ENCODE measurements at regions not wholly inside any gene's neighbourhood (a gene's known extent, or its start where the extent isn't known, plus 50 kb on each side); places are given as distances from the start of the nearest gene placed in this dataset.
"Not testable (repeated sequence)": the region's sequence is repeated elsewhere in the genome, so short reads cannot be mapped to it uniquely, and the experiment has no call there.

- ChIA-PET POLR2A (interaction anchor here (0.7 kb wide), 1 partner anchor 686 kb away, joined by 3 read pairs; no protein-coding TSS in a partner anchor), CTCF (interaction anchor here (0.5 kb wide), 1 partner anchor 317 kb away, joined by 3 read pairs; no protein-coding TSS in a partner anchor)
- Histone ChIP-seq H3K27me3 (replicated peaks in 2 of 5; ENCODE audit: control insufficient read depth in 4 of 5, insufficient read depth in 5 of 5, low read length in 4 of 5) (no peaks in the 10 kb centered on the region), H3K4me3 (ENCODE audit: control insufficient read depth in 1 of 7, extremely low read depth in 1 of 7, insufficient read depth in 4 of 7, low read depth in 2 of 7, low read length in 6 of 7) (no peak overlapping the region), H3K27ac (ENCODE audit: insufficient read depth in 1 of 2, low read depth in 1 of 2, low read length in 2 of 2, poor library complexity in 1 of 2, severe bottlenecking in 2 of 2) (no peak overlapping the region), H3K36me3 (ENCODE audit: control insufficient read depth in 4 of 4, insufficient read depth in 4 of 4, low read length in 3 of 4) (no peaks in the 10 kb centered on the region), H3K4me1 (ENCODE audit: control extremely low read depth in 1 of 4, control insufficient read depth in 4 of 4, insufficient read depth in 4 of 4, low read length in 3 of 4) (peaks cover 0 to 12% (median 2%) of the 10 kb centered on the region in 4 experiments), H3K9me3 (ENCODE audit: control extremely low read depth in 1 of 5, control insufficient read depth in 4 of 5, insufficient read depth in 2 of 5, low read depth in 1 of 5, low read length in 4 of 5) (peaks cover 0 to 9% (median 0%) of the 10 kb centered on the region in 5 experiments)
- WGBS (ENCODE audit: insufficient coverage), result 100% methylated on average over 4 of the region's 4 CpGs
- no peak for DNase-seq
Observed at GRCh38 chr6:14888575-14889000, 357.3 kb upstream of the JARID2 start.

- Histone ChIP-seq H3K4me3 (ENCODE audit: control insufficient read depth in 1 of 7, extremely low read depth in 1 of 7, insufficient read depth in 4 of 7, low read depth in 2 of 7, low read length in 6 of 7) (no peak overlapping the region), H3K27me3 (replicated peaks in 2 of 5; ENCODE audit: control insufficient read depth in 4 of 5, insufficient read depth in 5 of 5, low read length in 4 of 5) (no peaks in the 10 kb centered on the region), H3K9me3 (ENCODE audit: control extremely low read depth in 1 of 5, control insufficient read depth in 4 of 5, insufficient read depth in 2 of 5, low read depth in 1 of 5, low read length in 4 of 5) (peaks cover 0 to 15% (median 0%) of the 10 kb centered on the region in 5 experiments), H3K4me1 (ENCODE audit: control extremely low read depth in 1 of 4, control insufficient read depth in 4 of 4, insufficient read depth in 4 of 4, low read length in 3 of 4) (peaks cover 0 to 6% (median 0%) of the 10 kb centered on the region in 4 experiments), H3K27ac (ENCODE audit: insufficient read depth in 1 of 2, low read depth in 1 of 2, low read length in 2 of 2, poor library complexity in 1 of 2, severe bottlenecking in 2 of 2) (no peak overlapping the region), H3K36me3 (ENCODE audit: control insufficient read depth in 4 of 4, insufficient read depth in 4 of 4, low read length in 3 of 4) (no peaks in the 10 kb centered on the region)
- no peak for DNase-seq
- ChIA-PET POLR2A (no interaction called here), CTCF (interaction anchor here (1.7 kb wide), 1 partner anchor 14 kb away, joined by 3 read pairs; no protein-coding TSS in a partner anchor)
- 100% methylated on average over 1 of the region's 2 CpGs for WGBS (ENCODE audit: insufficient coverage)
Observed at GRCh38 chr6:14889188-14889587, 356.7 kb upstream of the JARID2 start.

- Histone ChIP-seq H3K27ac (ENCODE audit: insufficient read depth in 1 of 2, low read depth in 1 of 2, low read length in 2 of 2, poor library complexity in 1 of 2, severe bottlenecking in 2 of 2) (no peak overlapping the region), H3K36me3 (ENCODE audit: control insufficient read depth in 4 of 4, insufficient read depth in 4 of 4, low read length in 3 of 4) (no peaks in the 10 kb centered on the region), H3K4me1 (ENCODE audit: control extremely low read depth in 1 of 4, control insufficient read depth in 4 of 4, insufficient read depth in 4 of 4, low read length in 3 of 4) (peaks cover 0 to 3% (median 0%) of the 10 kb centered on the region in 4 experiments), H3K4me3 (ENCODE audit: control insufficient read depth in 1 of 7, extremely low read depth in 1 of 7, insufficient read depth in 4 of 7, low read depth in 2 of 7, low read length in 6 of 7) (no peak overlapping the region), H3K9me3 (ENCODE audit: control extremely low read depth in 1 of 5, control insufficient read depth in 4 of 5, insufficient read depth in 2 of 5, low read depth in 1 of 5, low read length in 4 of 5) (peaks cover 0 to 16% (median 0%) of the 10 kb centered on the region in 5 experiments), H3K27me3 (replicated peaks in 2 of 5; ENCODE audit: control insufficient read depth in 4 of 5, insufficient read depth in 5 of 5, low read length in 4 of 5) (no peaks in the 10 kb centered on the region)
- DNase-seq, result peak in 2 of 3 donors; percentile 29 to 53
- WGBS (ENCODE audit: insufficient coverage), result 94% methylated on average over 13 of the region's 17 CpGs
- ChIA-PET POLR2A (no interaction called here), CTCF (interaction anchor here (1.4 to 1.7 kb wide), 2 partner anchors 14 to 15 kb away, joined by 3 read pairs; no protein-coding TSS in a partner anchor)
Observed at GRCh38 chr6:14889611-14890593, 356.0 kb upstream of the JARID2 start.

- H3K4me3 ChIP-seq (ENCODE audit: control insufficient read depth in 1 of 7, extremely low read depth in 1 of 7, insufficient read depth in 4 of 7, low read depth in 2 of 7, low read length in 6 of 7); H3K36me3 ChIP-seq (ENCODE audit: control insufficient read depth in 4 of 4, insufficient read depth in 4 of 4, low read length in 3 of 4); CTCF ChIA-PET; H3K27me3 ChIP-seq (replicated peaks in 2 of 5; ENCODE audit: control insufficient read depth in 4 of 5, insufficient read depth in 5 of 5, low read length in 4 of 5); H3K4me1 ChIP-seq (ENCODE audit: control extremely low read depth in 1 of 4, control insufficient read depth in 4 of 4, insufficient read depth in 4 of 4, low read length in 3 of 4); POLR2A ChIA-PET; H3K27ac ChIP-seq (ENCODE audit: insufficient read depth in 1 of 2, low read depth in 1 of 2, low read length in 2 of 2, poor library complexity in 1 of 2, severe bottlenecking in 2 of 2): not testable (repeated sequence)
- peak in 1 of 3 donors; percentile 61 for DNase-seq
- WGBS (ENCODE audit: insufficient coverage), result 82% methylated on average over 7 of the region's 9 CpGs
- H3K9me3 ChIP-seq (ENCODE audit: control extremely low read depth in 1 of 5, control insufficient read depth in 4 of 5, insufficient read depth in 2 of 5, low read depth in 1 of 5, low read length in 4 of 5), result peaks cover 0 to 16% (median 0%) of the 10 kb centered on the region in 5 experiments
Observed at GRCh38 chr6:14891820-14892375, 354.0 kb upstream of the JARID2 start.

- 100% methylated on average over 2 of the region's 2 CpGs for WGBS (ENCODE audit: insufficient coverage)
- ChIA-PET CTCF (no interaction called here), POLR2A (no interaction called here)
Observed at GRCh38 chr6:14894105-14894504, 351.8 kb upstream of the JARID2 start.

GRCh38 chr6:14896475-14896874 lies 349.4 kb upstream of the JARID2 start:
- H3K9me3 ChIP-seq (ENCODE audit: control extremely low read depth in 1 of 5, control insufficient read depth in 4 of 5, insufficient read depth in 2 of 5, low read depth in 1 of 5, low read length in 4 of 5), result peaks cover 0 to 11% (median 0%) of the 10 kb centered on the region in 5 experiments
- WGBS (ENCODE audit: insufficient coverage), result 75% methylated on average over 4 of the region's 4 CpGs
- CTCF ChIA-PET, result no interaction called here
- H3K27ac ChIP-seq (ENCODE audit: insufficient read depth in 1 of 2, low read depth in 1 of 2, low read length in 2 of 2, poor library complexity in 1 of 2, severe bottlenecking in 2 of 2), result no peak overlapping the region
- H3K4me3 ChIP-seq (ENCODE audit: control insufficient read depth in 1 of 7, extremely low read depth in 1 of 7, insufficient read depth in 4 of 7, low read depth in 2 of 7, low read length in 6 of 7), result no peak overlapping the region
- no peak for DNase-seq
- H3K27me3 ChIP-seq (replicated peaks in 2 of 5; ENCODE audit: control insufficient read depth in 4 of 5, insufficient read depth in 5 of 5, low read length in 4 of 5), result no peaks in the 10 kb centered on the region
- no peaks in the 10 kb centered on the region for H3K36me3 ChIP-seq (ENCODE audit: control insufficient read depth in 4 of 4, insufficient read depth in 4 of 4, low read length in 3 of 4)
- peaks cover 2 to 18% (median 12%) of the 10 kb centered on the region in 4 experiments for H3K4me1 ChIP-seq (ENCODE audit: control extremely low read depth in 1 of 4, control insufficient read depth in 4 of 4, insufficient read depth in 4 of 4, low read length in 3 of 4)
- POLR2A ChIA-PET, result no interaction called here

More at GRCh38 chr6:14894105-14894504, 351.8 kb upstream of the JARID2 start:
- Histone ChIP-seq H3K9me3 (ENCODE audit: control extremely low read depth in 1 of 5, control insufficient read depth in 4 of 5, insufficient read depth in 2 of 5, low read depth in 1 of 5, low read length in 4 of 5) (peaks cover 0 to 16% (median 0%) of the 10 kb centered on the region in 5 experiments), H3K4me3 (ENCODE audit: control insufficient read depth in 1 of 7, extremely low read depth in 1 of 7, insufficient read depth in 4 of 7, low read depth in 2 of 7, low read length in 6 of 7) (no peak overlapping the region), H3K4me1 (ENCODE audit: control extremely low read depth in 1 of 4, control insufficient read depth in 4 of 4, insufficient read depth in 4 of 4, low read length in 3 of 4) (peaks cover 2 to 18% (median 12%) of the 10 kb centered on the region in 4 experiments), H3K27ac (ENCODE audit: insufficient read depth in 1 of 2, low read depth in 1 of 2, low read length in 2 of 2, poor library complexity in 1 of 2, severe bottlenecking in 2 of 2) (no peak overlapping the region), H3K27me3 (replicated peaks in 2 of 5; ENCODE audit: control insufficient read depth in 4 of 5, insufficient read depth in 5 of 5, low read length in 4 of 5) (no peaks in the 10 kb centered on the region), H3K36me3 (ENCODE audit: control insufficient read depth in 4 of 4, insufficient read depth in 4 of 4, low read length in 3 of 4) (no peaks in the 10 kb centered on the region)
- DNase-seq, result no peak

Data from common myeloid progenitor, CD34-positive (primary cell).